Adipose tissue (tissue), 3 donors: ENCODE measurements at regions not wholly inside any gene's neighbourhood (a gene's known extent, or its start where the extent isn't known, plus 50 kb on each side); places are given as distances from the start of the nearest gene placed in this dataset.

Experiments used
- H3K27ac ChIP-seq: one replicate; pipeline ENCODE4 v1.5.1; 2013; ENCODE audit warnings: low read depth, low read length
- WGBS, 3 donors: extraction: QIAGEN DNeasy Blood & Tissue Kit; methylation state at CpG; one replicate each; pipeline ENCODE4 v1.1.7; 2013; 5-methylcytosine and 5-hydroxymethylcytosine counted together
- donor health status: healthy with polysubstance abuse.
- donor health status: Bipolar disorder and iron deficiency.
- donor health status: healthy.

- 87 to 94% (median 93%) methylated on average over 1 of the region's 1 CpG for WGBS, 3 donors
- H3K27ac ChIP-seq = no peak overlapping the region
Observed at GRCh38 chr7:25953859-25954258, 198.1 kb upstream of the NFE2L3 start.

GRCh38 chr7:25954395-25954794 is 197.6 kb upstream of the NFE2L3 start:
- 96 to 100% (median 98%) methylated on average over 3 of the region's 3 CpGs for WGBS, 3 donors
- H3K27ac ChIP-seq = no peak overlapping the region

GRCh38 chr7:25959168-25959734 is 192.7 kb upstream of the NFE2L3 start:
- H3K27ac ChIP-seq = no peak overlapping the region
- 30 to 49% (median 43%) methylated on average over 5 of the region's 5 CpGs for WGBS, 3 donors

GRCh38 chr7:25963733-25964132 is 188.3 kb upstream of the NFE2L3 start:
- H3K27ac ChIP-seq = no peak overlapping the region
- 38 to 73% (median 68%) methylated on average over 3 of the region's 3 CpGs for WGBS, 3 donors

GRCh38 chr7:25964483-25964991 is 187.5 kb upstream of the NFE2L3 start:
- H3K27ac ChIP-seq = no peak overlapping the region
- 35 to 69% (median 65%) methylated on average over 6 of the region's 6 CpGs for WGBS, 3 donors

- WGBS, 3 donors = 18 to 69% (median 53%) methylated on average over 6 of the region's 6 CpGs
- no peak overlapping the region for H3K27ac ChIP-seq
Observed at GRCh38 chr7:25965405-25966123, 186.4 kb upstream of the NFE2L3 start.

- H3K27ac ChIP-seq = no peak overlapping the region
Observed at GRCh38 chr7:25966469-25966868, 185.5 kb upstream of the NFE2L3 start.

- 65 to 83% (median 71%) methylated on average over 4 of the region's 4 CpGs for WGBS, 3 donors
- no peak overlapping the region for H3K27ac ChIP-seq
Observed at GRCh38 chr7:25967278-25968204, 184.5 kb upstream of the NFE2L3 start.

GRCh38 chr7:25968205-25968993 is 183.6 kb upstream of the NFE2L3 start:
- 74 to 86% (median 82%) methylated on average over 24 of the region's 24 CpGs for WGBS, 3 donors
- no peak overlapping the region for H3K27ac ChIP-seq

- 86 to 92% (median 89%) methylated on average over 4 of the region's 4 CpGs for WGBS, 3 donors
- no peak overlapping the region for H3K27ac ChIP-seq
Observed at GRCh38 chr7:25970356-25970755, 181.6 kb upstream of the NFE2L3 start.

GRCh38 chr7:25970911-25971310 is 181.1 kb upstream of the NFE2L3 start:
- WGBS, 3 donors = 69 to 79% (median 73%) methylated on average over 5 of the region's 5 CpGs
- no peak overlapping the region for H3K27ac ChIP-seq

GRCh38 chr7:25976630-25977029 is 175.4 kb upstream of the NFE2L3 start:
- H3K27ac ChIP-seq = no peak overlapping the region

- whole genome bisulfite sequencing, 3 donors = 73 to 87% (median 75%) methylated on average over 5 of the region's 5 CpGs
- no peak overlapping the region for H3K27ac ChIP-seq
Observed at GRCh38 chr7:25978466-25978865, 173.5 kb upstream of the NFE2L3 start.

- H3K27ac ChIP-seq = no peak overlapping the region
- WGBS, 3 donors = 44 to 72% (median 58%) methylated on average over 2 of the region's 2 CpGs
Observed at GRCh38 chr7:25979605-25980004, 172.4 kb upstream of the NFE2L3 start.

GRCh38 chr7:25982684-25983083 is 169.3 kb upstream of the NFE2L3 start:
- H3K27ac ChIP-seq = no peak overlapping the region
- WGBS, 3 donors = 66 to 79% (median 74%) methylated on average over 2 of the region's 2 CpGs

- no peak overlapping the region for H3K27ac ChIP-seq
- 72 to 77% (median 77%) methylated on average over 4 of the region's 4 CpGs for WGBS, 3 donors
Observed at GRCh38 chr7:25985196-25985595, 166.8 kb upstream of the NFE2L3 start.

GRCh38 chr7:25988640-25989039 is 163.4 kb upstream of the NFE2L3 start:
- H3K27ac ChIP-seq = no peak overlapping the region
- WGBS, 3 donors = 93 to 100% (median 97%) methylated on average over 1 of the region's 1 CpG

- 23 to 70% (median 69%) methylated on average over 6 of the region's 6 CpGs for WGBS, 3 donors
- no peak overlapping the region for H3K27ac ChIP-seq
Observed at GRCh38 chr7:25989140-25989705, 162.8 kb upstream of the NFE2L3 start.
